ENCODE measurements at regions not wholly inside any gene's neighbourhood (a gene's known extent, or its start where the extent isn't known, plus 50 kb on each side); places are given as distances from the start of the nearest gene placed in this dataset.
A peak's percentile ranks its signal among the peaks of the same experiment; 100 is the strongest.

GRCh38 chr6:145270464-145270863, 464.9 kb downstream of the EPM2A start:
- Histone ChIP-seq H3K9me3 (ENCODE audit: control insufficient read depth in 4 of 4, low read length in 3 of 4) (no peaks in the 10 kb centered on the region), H3K27me3 (ENCODE audit: control insufficient read depth in 4 of 4, insufficient read depth in 4 of 4, low read length in 3 of 4) (no peaks in the 10 kb centered on the region), H3K4me1 (ENCODE audit: control insufficient read depth in 4 of 4, insufficient read depth in 4 of 4, low read length in 3 of 4) (peaks cover 2 to 59% (median 45%) of the 10 kb centered on the region in 4 donors), H3K4me3 (ENCODE audit: low read depth in 1 of 3, low read length in 3 of 3) (no peak overlapping the region), H3K27ac (ENCODE audit: low read depth in 1 of 2, low read length in 2 of 2) (no peak overlapping the region), H3K36me3 (ENCODE audit: control insufficient read depth in 4 of 4, insufficient read depth in 3 of 4, low read depth in 1 of 4, low read length in 3 of 4) (no peaks in the 10 kb centered on the region), H3K9ac (ENCODE audit: low read depth in 1 of 2, low read length in 2 of 2) (no peak overlapping the region)
- 35% methylated on average over 2 of the region's 2 CpGs for WGBS
- DNase-seq (ENCODE audit: low spot score), result no peak
- TF ChIP-seq HNF4G (IDR thresholded peaks at IDR 0.05) (no peak), ATF3 (IDR thresholded peaks at IDR 0.05) (no peak), GABPA (IDR thresholded peaks at IDR 0.05 in 1 of 2, conservative IDR thresholded peaks at IDR 0.05 in 1 of 2) (no peak), EGR1 (IDR thresholded peaks at IDR 0.05; ENCODE audit: low read depth in 2 of 2) (no peak), FOXA1 (IDR thresholded peaks at IDR 0.05) (no peak), CTCF (IDR thresholded peaks at IDR 0.05; ENCODE audit: low read depth, low read length, missing input control) (no peak), SP1 (IDR thresholded peaks at IDR 0.05) (no peak), JUND (IDR thresholded peaks at IDR 0.05) (no peak), NR2F2 (IDR thresholded peaks at IDR 0.05) (no peak), FOXA2 (IDR thresholded peaks at IDR 0.05) (no peak), REST (IDR thresholded peaks at IDR 0.05) (no peak), MAX (IDR thresholded peaks at IDR 0.05) (no peak), YY1 (IDR thresholded peaks at IDR 0.05) (no peak)

GRCh38 chr6:145271040-145271439, 464.3 kb downstream of the EPM2A start:
- DNase-seq (ENCODE audit: low spot score), result no peak
- 41% methylated on average over 4 of the region's 4 CpGs for WGBS
- Histone ChIP-seq H3K27me3 (ENCODE audit: control insufficient read depth in 4 of 4, insufficient read depth in 4 of 4, low read length in 3 of 4) (no peaks in the 10 kb centered on the region), H3K4me3 (ENCODE audit: low read depth in 1 of 3, low read length in 3 of 3) (no peak overlapping the region), H3K9me3 (ENCODE audit: control insufficient read depth in 4 of 4, low read length in 3 of 4) (no peaks in the 10 kb centered on the region), H3K4me1 (ENCODE audit: control insufficient read depth in 4 of 4, insufficient read depth in 4 of 4, low read length in 3 of 4) (peaks cover 0 to 57% (median 47%) of the 10 kb centered on the region in 4 donors), H3K9ac (ENCODE audit: low read depth in 1 of 2, low read length in 2 of 2) (no peak overlapping the region), H3K36me3 (ENCODE audit: control insufficient read depth in 4 of 4, insufficient read depth in 3 of 4, low read depth in 1 of 4, low read length in 3 of 4) (no peaks in the 10 kb centered on the region), H3K27ac (ENCODE audit: low read depth in 1 of 2, low read length in 2 of 2) (no peak overlapping the region)
- TF ChIP-seq CTCF (IDR thresholded peaks at IDR 0.05; ENCODE audit: low read depth, low read length, missing input control) (no peak), REST (IDR thresholded peaks at IDR 0.05) (no peak), HNF4A (conservative IDR thresholded peaks at IDR 0.05) (peak; percentile 61 to 77), YY1 (IDR thresholded peaks at IDR 0.05) (no peak), FOXA1 (IDR thresholded peaks at IDR 0.05) (no peak), TAF1 (conservative IDR thresholded peaks at IDR 0.05) (no peak), ZBTB33 (IDR thresholded peaks at IDR 0.05) (no peak), JUND (IDR thresholded peaks at IDR 0.05) (no peak), GABPA (IDR thresholded peaks at IDR 0.05 in 1 of 2, conservative IDR thresholded peaks at IDR 0.05 in 1 of 2) (no peak)

Data from liver (tissue), 8 donors.